Astrocyte of the cerebellum (primary cell): ENCODE measurements at regions not wholly inside any gene's neighbourhood (a gene's known extent, or its start where the extent isn't known, plus 50 kb on each side); places are given as distances from the start of the nearest gene placed in this dataset.

ENCODE experiments used
- DNase-seq: peaks from one replicate; pipeline ENCODE4 v3.0.0-alpha.2; 2011; ENCODE audit warnings: low read depth
- H3K4me3 ChIP-seq: 2 replicates; pipeline ENCODE4 v1.5.1; 2011; ENCODE audit warnings: mild to moderate bottlenecking, low read depth, low read length, moderate library complexity
- CTCF ChIP-seq: IDR thresholded peaks from 2 replicates; pipeline ENCODE4 v1.5.1; 2012; ENCODE audit warnings: low read length, low read depth, moderate library complexity, mild to moderate bottlenecking; ENCODE audit errors: missing control alignments
- in situ Hi-C: cut with HindIII; loops from 2 replicates; pipeline ENCODE4 v1.10.0; 2017; ENCODE audit warnings: low sequenced_read_pairs

- TF ChIP-seq CTCF = no peak
- H3K4me3 ChIP-seq = no peak overlapping the region
- DNase-seq = no peak
- in situ Hi-C loops = no loop called here
Measured at GRCh38 chr6:126831461-126831860, 287.0 kb upstream of the RSPO3 start.

- in situ Hi-C loops = no loop called here
- no peak for DNase-seq
- TF ChIP-seq CTCF = no peak
- no peak overlapping the region for H3K4me3 ChIP-seq
Measured at GRCh38 chr6:126842769-126843168, 275.7 kb upstream of the RSPO3 start.

- no peak for DNase-seq
- no peak for TF ChIP-seq CTCF
- no peak overlapping the region for H3K4me3 ChIP-seq
- in situ Hi-C loops = no loop called here
Measured at GRCh38 chr6:126848119-126848518, 270.4 kb upstream of the RSPO3 start.

- in situ Hi-C loops = no loop called here
- DNase-seq = no peak
- no peak for TF ChIP-seq CTCF
- H3K4me3 ChIP-seq = no peak overlapping the region
Measured at GRCh38 chr6:126867641-126868040, 250.8 kb upstream of the RSPO3 start.

GRCh38 chr6:126873351-126873750 is 245.1 kb upstream of the RSPO3 start:
- no peak for TF ChIP-seq CTCF
- peak; percentile 3 for DNase-seq
- in situ Hi-C loops = no loop called here
- no peak overlapping the region for H3K4me3 ChIP-seq

- no peak overlapping the region for H3K4me3 ChIP-seq
- DNase-seq = no peak
- in situ Hi-C loops = no loop called here
- no peak for TF ChIP-seq CTCF
Measured at GRCh38 chr6:126873791-126874190, 244.7 kb upstream of the RSPO3 start.

GRCh38 chr6:126876446-126876845 is 242.0 kb upstream of the RSPO3 start:
- no peak for DNase-seq
- in situ Hi-C loops = no loop called here
- TF ChIP-seq CTCF = no peak
- H3K4me3 ChIP-seq = no peak overlapping the region
